AG04450 (cell line): ENCODE measurements at regions not wholly inside any gene's neighbourhood (a gene's known extent, or its start where the extent isn't known, plus 50 kb on each side); places are given as distances from the start of the nearest gene placed in this dataset.

Source experiments
- CTCF ChIA-PET: fragments of 300-600, 350-600 bp; formaldehyde crosslinking; extraction: SDS; loops from one replicate; lab custom pipeline; 2022; ENCODE audit warnings: antibody characterized with exemption, inconsistent platforms; lab: Charles Lee
- POLR2A ChIA-PET: fragments of 350-600 bp; formaldehyde crosslinking; extraction: SDS; loops from one replicate; lab custom pipeline; 2021; ENCODE audit warnings: antibody characterized with exemption, inconsistent platforms; lab: Yijun Ruan, JAX
- DNase-seq: peaks from one replicate; pipeline ENCODE4 v3.0.0-alpha.2; 2011; ENCODE audit warnings: low read depth, low spot score
- H3K27ac ChIP-seq: one replicate; pipeline ENCODE4 v1.5.1; 2012; ENCODE audit warnings: low read depth, low read length, control low read depth
- H3K27me3 ChIP-seq: one replicate; pipeline ENCODE4 v1.6.0; 2012; ENCODE audit warnings: low read length; ENCODE audit not compliant: control insufficient read depth, insufficient read depth
- H3K4me3 ChIP-seq: 2 replicates; pipeline ENCODE4 v1.5.1; 2011; ENCODE audit warnings: mild to moderate bottlenecking, low read depth, low read length, control low read depth
- H3K9me3 ChIP-seq: 2 replicates; pipeline ENCODE4 v1.5.1; 2012; ENCODE audit warnings: low read length; ENCODE audit not compliant: control insufficient read depth, insufficient read depth
- CTCF ChIP-seq: IDR thresholded peaks from 2 replicates; pipeline ENCODE4 v1.5.1; 2011; ENCODE audit warnings: low read depth, low read length, control low read depth, inconsistent platforms

DNA sequence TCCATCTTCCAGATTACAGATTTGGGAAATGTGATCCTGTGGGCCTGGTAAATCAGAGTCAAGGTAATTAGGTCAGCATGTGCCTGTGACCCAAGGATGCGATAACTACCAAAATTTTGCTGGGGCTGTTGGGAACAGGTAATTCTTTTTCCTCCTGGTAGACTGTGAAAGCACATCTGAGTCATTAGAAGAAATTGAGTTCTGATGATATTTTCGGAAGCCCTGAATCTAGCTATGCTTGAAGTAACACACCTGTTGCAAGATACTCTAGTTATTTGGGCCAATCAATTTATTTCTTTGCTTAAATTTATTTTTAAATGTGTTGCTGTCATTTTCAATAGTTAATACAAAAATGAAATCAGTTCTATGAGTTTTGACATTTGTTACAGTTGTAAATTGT is 903.6 kb downstream of the RPA4 start:
- ChIA-PET CTCF (no interaction called here), POLR2A (no interaction called here)
- H3K9me3 ChIP-seq, result no peaks in the 10 kb centered on the region
- no peak overlapping the region for H3K27ac ChIP-seq
- H3K4me3 ChIP-seq, result no peak overlapping the region
- H3K27me3 ChIP-seq, result no peaks in the 10 kb centered on the region
- no peak for TF ChIP-seq CTCF
- DNase-seq, result no peak

DNA sequence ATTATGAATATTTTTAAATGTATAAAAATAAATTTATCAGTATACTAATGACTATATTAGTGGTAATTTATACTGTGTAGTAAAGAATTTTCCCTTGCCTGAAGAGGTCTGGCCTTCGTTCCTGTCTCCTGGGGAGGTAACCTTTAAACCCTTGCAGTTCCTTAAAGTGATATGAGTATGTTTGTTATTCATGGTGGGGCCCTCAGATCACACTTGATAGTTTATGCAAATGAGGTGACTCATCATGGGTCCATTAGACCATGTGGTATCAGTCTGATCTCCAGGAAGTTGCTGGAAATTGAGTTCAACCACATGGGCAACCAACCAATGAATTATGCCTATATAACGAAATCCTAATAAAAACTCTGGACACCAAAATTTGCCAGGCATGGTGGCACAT is 904.1 kb downstream of the RPA4 start:
- DNase-seq, result no peak
- Histone ChIP-seq H3K27ac (no peak overlapping the region), H3K27me3 (no peaks in the 10 kb centered on the region), H3K9me3 (no peaks in the 10 kb centered on the region), H3K4me3 (no peak overlapping the region)
- ChIA-PET POLR2A (no interaction called here), CTCF (no interaction called here)
- no peak for TF ChIP-seq CTCF

- H3K9me3 ChIP-seq, result no peaks in the 10 kb centered on the region
- H3K27ac ChIP-seq, result no peak overlapping the region
- no peak overlapping the region for H3K4me3 ChIP-seq
- H3K27me3 ChIP-seq, result no peaks in the 10 kb centered on the region
- TF ChIP-seq CTCF, result no peak
- ChIA-PET POLR2A (no interaction called here), CTCF (no interaction called here)
- no peak for DNase-seq
Observed at GRCh38 chrX:97790850-97791249, 907.1 kb downstream of the RPA4 start.

DNA sequence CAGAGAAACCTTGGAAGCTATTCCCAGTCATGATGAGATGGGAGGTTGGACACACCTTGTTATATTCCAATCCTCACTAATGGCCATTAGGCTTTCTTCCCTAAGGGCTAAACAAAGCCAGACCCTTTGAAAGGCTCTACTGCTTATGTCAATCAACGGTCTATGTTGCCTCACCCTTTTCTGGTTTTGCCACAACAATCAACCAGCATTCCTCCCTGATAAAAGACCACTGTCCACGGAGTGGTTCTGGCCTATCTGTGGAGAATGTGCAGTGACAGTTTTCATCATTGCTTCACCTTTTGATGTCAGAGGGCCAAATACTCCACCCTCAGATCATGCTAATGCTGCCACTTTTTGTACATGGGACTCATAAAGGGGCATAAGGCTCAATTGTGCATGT is 913.4 kb downstream of the RPA4 start:
- Histone ChIP-seq H3K4me3 (no peak overlapping the region), H3K27me3 (no peaks in the 10 kb centered on the region), H3K9me3 (no peaks in the 10 kb centered on the region), H3K27ac (no peak overlapping the region)
- ChIA-PET POLR2A (no interaction called here), CTCF (no interaction called here)
- DNase-seq, result no peak
- no peak for TF ChIP-seq CTCF

- peak overlapping the region; percentile 47 for H3K27ac ChIP-seq
- peak overlapping the region; percentile 39 for H3K4me3 ChIP-seq
- CTCF ChIA-PET, result no interaction called here
- no peaks in the 10 kb centered on the region for H3K9me3 ChIP-seq
- no peak for TF ChIP-seq CTCF
- no peaks in the 10 kb centered on the region for H3K27me3 ChIP-seq
- POLR2A ChIA-PET, result no interaction called here
- peak; percentile 11 for DNase-seq
Observed at GRCh38 chrX:97806238-97806637, 922.5 kb downstream of the RPA4 start.
